Effector memory CD4-positive, alpha-beta T cell (primary cell): ENCODE measurements at regions not wholly inside any gene's neighbourhood (a gene's known extent, or its start where the extent isn't known, plus 50 kb on each side); places are given as distances from the start of the nearest gene placed in this dataset.

Experiments used
- DNase-seq, 3 donors: peaks; one replicate each; pipeline ENCODE4 v3.0.0-alpha.2; 2020
- H3K27ac ChIP-seq: 2 replicates; pipeline ENCODE4 v1.7.0; 2013; ENCODE audit warnings: mild to moderate bottlenecking, low read length, moderate library complexity; ENCODE audit not compliant: insufficient read depth, poor library complexity, severe bottlenecking
- H3K27me3 ChIP-seq: replicated peaks from 2 replicates; pipeline ENCODE4 v1.7.0; 2013; ENCODE audit warnings: mild to moderate bottlenecking, low read length; ENCODE audit not compliant: insufficient read depth, control insufficient read depth, poor library complexity, severe bottlenecking
- H3K36me3 ChIP-seq: 2 replicates; pipeline ENCODE4 v1.7.0; 2013; ENCODE audit warnings: mild to moderate bottlenecking, low read length, moderate library complexity; ENCODE audit not compliant: control insufficient read depth, insufficient read depth
- H3K4me1 ChIP-seq: 2 replicates; pipeline ENCODE4 v1.7.0; 2013; ENCODE audit warnings: low read length, mild to moderate bottlenecking; ENCODE audit not compliant: control insufficient read depth, insufficient read depth, poor library complexity, severe bottlenecking
- H3K4me3 ChIP-seq: 2 replicates; pipeline ENCODE4 v1.7.0; 2013; ENCODE audit warnings: low read length, low read depth, mild to moderate bottlenecking; ENCODE audit not compliant: insufficient read depth, poor library complexity, severe bottlenecking
- H3K9me3 ChIP-seq: 2 replicates; pipeline ENCODE4 v1.7.0; 2013; ENCODE audit warnings: mild to moderate bottlenecking, low read length, moderate library complexity; ENCODE audit not compliant: control insufficient read depth

DNA sequence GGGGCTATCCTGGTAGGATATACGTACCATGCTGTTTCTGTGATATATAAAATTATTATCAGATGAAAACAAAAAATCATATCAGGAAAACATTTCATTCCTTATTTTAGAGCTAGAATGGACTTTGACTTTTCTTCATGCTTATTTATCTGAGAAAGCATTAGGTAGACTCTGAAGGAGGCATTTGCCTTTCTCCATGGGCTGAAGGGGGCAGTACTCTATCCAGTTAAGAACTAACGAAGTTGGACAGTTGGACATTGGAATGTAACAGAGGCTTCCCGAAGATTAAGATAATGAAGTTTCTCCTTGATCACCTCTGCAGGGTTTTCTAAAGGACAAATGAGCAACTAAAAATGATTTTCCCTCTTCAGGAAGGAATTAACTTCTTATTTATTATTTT, 233.9 kb downstream of the SAMD5 start:
- Histone ChIP-seq H3K9me3 (no peaks in the 10 kb centered on the region), H3K27ac (no peak overlapping the region), H3K36me3 (no peaks in the 10 kb centered on the region), H3K4me1 (no peaks in the 10 kb centered on the region), H3K27me3 (no peaks in the 10 kb centered on the region), H3K4me3 (no peak overlapping the region)
- DNase-seq = no peak

DNA sequence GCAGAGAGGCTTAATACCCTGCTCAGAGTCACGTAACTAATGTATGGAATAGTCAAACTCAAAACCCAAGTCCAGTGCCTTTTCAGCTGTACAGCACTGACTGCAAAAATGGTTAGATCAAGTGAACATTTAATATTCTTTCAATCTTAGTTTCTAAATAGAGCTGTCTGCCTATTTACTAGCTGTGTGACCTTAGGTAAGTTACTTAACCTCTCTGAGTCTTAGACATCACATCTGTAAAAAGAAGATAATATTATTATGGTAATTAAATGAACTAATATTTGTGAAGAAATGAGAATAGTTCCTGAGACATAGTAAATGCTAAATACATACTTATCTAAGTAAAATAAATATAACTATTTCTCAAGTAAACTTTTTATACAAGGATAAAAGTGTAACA, 235.5 kb downstream of the SAMD5 start:
- no peaks in the 10 kb centered on the region for H3K9me3 ChIP-seq
- H3K27me3 ChIP-seq = no peaks in the 10 kb centered on the region
- H3K36me3 ChIP-seq = no peaks in the 10 kb centered on the region
- H3K4me3 ChIP-seq = no peak overlapping the region
- DNase-seq = no peak
- no peaks in the 10 kb centered on the region for H3K4me1 ChIP-seq
- no peak overlapping the region for H3K27ac ChIP-seq

DNA sequence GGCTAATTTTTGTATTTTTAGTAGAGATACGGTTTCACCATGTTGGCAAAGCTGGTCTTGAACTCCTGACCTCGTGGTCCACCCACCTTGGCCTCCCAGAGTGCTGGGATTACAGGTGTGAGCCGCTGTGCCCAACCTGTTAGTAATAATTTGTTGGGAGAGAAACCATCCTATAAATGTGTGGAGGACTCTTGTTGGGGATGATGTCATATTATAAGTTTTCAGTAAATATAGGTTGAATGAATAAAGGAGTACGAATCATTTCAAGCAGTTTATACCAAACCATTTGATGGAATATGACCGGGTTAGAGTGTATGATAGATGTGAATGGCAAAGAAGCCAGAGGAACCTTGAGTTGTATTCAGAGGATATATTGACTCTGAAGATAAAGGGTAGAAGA, 240.8 kb downstream of the SAMD5 start:
- no peak overlapping the region for H3K27ac ChIP-seq
- no peak overlapping the region for H3K4me3 ChIP-seq
- no peak for DNase-seq
- H3K27me3 ChIP-seq = no peaks in the 10 kb centered on the region
- H3K9me3 ChIP-seq = no peaks in the 10 kb centered on the region
- no peaks in the 10 kb centered on the region for H3K4me1 ChIP-seq
- H3K36me3 ChIP-seq = no peaks in the 10 kb centered on the region

DNA sequence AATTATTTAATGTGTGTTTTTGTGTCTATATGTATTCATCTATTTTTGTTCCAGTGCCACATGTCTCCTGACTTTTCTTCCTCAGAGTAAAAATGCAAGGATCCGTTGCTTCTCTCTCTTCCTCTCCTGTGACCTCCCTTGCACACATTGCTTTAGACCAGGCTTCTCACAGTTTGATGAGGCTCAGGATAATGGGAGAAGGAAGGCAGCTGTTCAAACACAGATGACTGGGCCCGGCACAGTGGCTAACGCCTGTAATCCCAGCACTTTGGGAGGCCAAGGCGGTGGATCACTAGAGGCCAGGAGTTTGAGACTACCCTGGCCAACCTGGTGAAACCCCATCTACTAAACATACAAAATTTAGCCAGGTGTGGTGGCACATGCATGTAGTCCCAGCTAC, 241.9 kb downstream of the SAMD5 start:
- Histone ChIP-seq H3K27ac (no peak overlapping the region), H3K27me3 (no peaks in the 10 kb centered on the region), H3K9me3 (no peaks in the 10 kb centered on the region), H3K36me3 (no peaks in the 10 kb centered on the region), H3K4me3 (no peak overlapping the region), H3K4me1 (no peaks in the 10 kb centered on the region)
- no peak for DNase-seq

DNA sequence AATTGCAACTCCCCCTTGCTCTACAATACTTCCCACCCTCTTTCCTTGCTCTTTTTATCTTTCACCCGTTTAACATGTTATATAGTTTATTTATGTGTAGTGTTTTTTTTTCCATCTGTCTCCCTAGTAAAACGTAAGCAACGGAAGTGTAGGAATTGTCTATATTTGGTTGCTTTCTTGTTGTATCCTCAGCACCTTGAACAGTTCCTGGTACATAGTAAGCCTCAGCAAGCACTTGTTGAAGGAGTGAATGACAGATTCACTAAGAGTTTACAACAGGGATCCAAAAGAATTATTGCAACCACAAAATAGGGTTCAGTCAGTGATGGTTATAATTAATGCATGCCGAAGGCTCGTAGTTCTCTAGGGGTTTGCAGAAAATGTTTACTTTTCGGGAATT, 242.7 kb downstream of the SAMD5 start:
- H3K36me3 ChIP-seq = no peaks in the 10 kb centered on the region
- no peaks in the 10 kb centered on the region for H3K9me3 ChIP-seq
- DNase-seq = no peak
- no peak overlapping the region for H3K4me3 ChIP-seq
- H3K27ac ChIP-seq = no peak overlapping the region
- no peaks in the 10 kb centered on the region for H3K4me1 ChIP-seq
- H3K27me3 ChIP-seq = no peaks in the 10 kb centered on the region

DNA sequence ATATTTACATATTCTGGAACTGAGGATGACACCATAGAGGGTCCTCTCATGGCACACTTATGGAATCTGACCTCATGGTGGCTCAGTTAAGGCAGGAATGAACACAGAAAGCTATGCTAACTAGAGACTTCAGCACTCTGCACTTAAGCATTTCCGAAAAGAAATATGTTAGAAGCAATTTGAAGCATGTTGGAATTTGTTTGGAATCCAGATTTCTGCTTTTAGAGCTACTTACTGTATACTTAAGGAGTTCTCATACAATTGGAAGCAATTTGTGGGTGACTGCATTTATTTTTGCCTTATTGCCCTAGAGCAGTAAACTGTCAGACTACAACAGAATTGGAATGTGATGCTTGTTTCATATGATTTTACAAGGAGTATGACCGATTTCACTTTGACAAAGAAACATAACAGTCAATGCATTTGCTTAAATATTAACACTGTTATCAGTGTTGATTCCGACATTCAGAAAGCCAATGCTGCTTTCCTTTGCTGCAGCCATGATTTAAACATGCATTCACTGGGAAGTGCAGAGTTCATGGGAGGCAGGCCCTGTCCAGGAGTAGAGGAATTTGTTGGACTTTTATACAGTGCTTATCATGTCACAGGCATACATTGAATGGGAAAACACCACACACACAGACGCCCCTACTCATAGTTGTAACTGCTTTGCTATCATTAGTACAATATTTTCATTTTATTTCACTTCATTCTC, 244.4 kb downstream of the SAMD5 start:
- no peaks in the 10 kb centered on the region for H3K36me3 ChIP-seq
- no peak overlapping the region for H3K4me3 ChIP-seq
- no peak overlapping the region for H3K27ac ChIP-seq
- no peaks in the 10 kb centered on the region for H3K4me1 ChIP-seq
- no peaks in the 10 kb centered on the region for H3K9me3 ChIP-seq
- no peaks in the 10 kb centered on the region for H3K27me3 ChIP-seq
- no peak for DNase-seq

DNA sequence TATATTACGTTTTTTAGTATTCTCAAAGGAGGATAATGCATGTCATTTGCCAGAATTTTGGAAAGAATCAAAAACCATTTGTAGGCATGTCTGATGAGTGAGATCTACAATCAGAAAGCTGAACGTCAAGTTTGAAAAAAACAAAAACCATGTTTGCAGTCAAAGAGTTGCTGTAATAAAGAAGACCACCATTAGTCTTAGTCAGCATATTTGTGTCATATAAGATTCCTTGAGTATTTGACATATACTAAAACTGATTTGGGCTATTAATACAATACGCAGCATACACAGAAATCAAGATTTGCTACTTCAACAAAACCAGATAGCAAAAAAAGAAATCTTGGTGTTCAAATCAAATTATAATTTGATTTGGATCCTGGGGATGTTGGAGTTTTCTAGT, 247.5 kb downstream of the SAMD5 start:
- no peaks in the 10 kb centered on the region for H3K4me1 ChIP-seq
- no peak overlapping the region for H3K4me3 ChIP-seq
- H3K36me3 ChIP-seq = no peaks in the 10 kb centered on the region
- no peaks in the 10 kb centered on the region for H3K9me3 ChIP-seq
- no peaks in the 10 kb centered on the region for H3K27me3 ChIP-seq
- no peak overlapping the region for H3K27ac ChIP-seq
- DNase-seq = no peak

DNA sequence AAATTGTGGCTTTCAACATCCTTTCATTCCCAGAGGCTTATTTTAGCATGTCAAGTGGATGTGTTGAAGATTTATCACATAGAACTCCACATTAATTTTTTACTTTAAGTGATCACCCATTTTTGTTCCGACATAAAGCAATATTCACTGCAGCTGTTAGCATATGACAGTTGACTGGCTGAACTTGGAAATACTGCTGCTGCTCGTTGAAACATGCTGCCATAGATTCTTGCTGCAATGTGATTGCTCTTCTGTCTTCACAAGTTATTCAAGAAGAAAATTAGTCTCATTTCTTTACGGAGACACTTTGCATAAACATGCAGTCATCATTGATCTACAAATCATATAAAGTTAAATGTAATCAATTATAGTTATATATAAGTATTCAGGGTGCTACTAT, 248.4 kb downstream of the SAMD5 start:
- Histone ChIP-seq H3K27me3 (no peaks in the 10 kb centered on the region), H3K4me3 (no peak overlapping the region), H3K4me1 (no peaks in the 10 kb centered on the region), H3K9me3 (no peaks in the 10 kb centered on the region), H3K36me3 (no peaks in the 10 kb centered on the region), H3K27ac (no peak overlapping the region)
- no peak for DNase-seq

DNA sequence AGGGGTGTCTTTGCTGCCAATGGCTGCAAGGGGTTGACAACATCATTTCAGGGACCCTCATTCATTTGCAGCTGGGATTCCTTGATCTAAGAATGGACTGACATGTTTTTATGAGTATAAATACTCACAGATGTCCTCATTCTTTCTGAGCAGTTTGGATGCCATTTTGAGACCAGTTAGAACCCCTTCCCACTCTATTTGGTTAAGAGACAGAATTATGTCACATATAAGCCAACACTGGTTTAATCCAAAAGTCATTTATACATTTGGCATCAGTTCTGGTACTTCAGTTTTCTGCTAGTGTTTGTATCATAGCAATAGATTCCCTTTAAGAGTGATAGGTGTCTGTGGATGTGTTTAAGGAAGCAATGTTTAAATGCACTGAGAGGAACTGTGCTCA, 248.8 kb downstream of the SAMD5 start:
- DNase-seq = no peak
- Histone ChIP-seq H3K9me3 (no peaks in the 10 kb centered on the region), H3K4me1 (no peaks in the 10 kb centered on the region), H3K4me3 (no peak overlapping the region), H3K36me3 (no peaks in the 10 kb centered on the region), H3K27ac (no peak overlapping the region), H3K27me3 (no peaks in the 10 kb centered on the region)

DNA sequence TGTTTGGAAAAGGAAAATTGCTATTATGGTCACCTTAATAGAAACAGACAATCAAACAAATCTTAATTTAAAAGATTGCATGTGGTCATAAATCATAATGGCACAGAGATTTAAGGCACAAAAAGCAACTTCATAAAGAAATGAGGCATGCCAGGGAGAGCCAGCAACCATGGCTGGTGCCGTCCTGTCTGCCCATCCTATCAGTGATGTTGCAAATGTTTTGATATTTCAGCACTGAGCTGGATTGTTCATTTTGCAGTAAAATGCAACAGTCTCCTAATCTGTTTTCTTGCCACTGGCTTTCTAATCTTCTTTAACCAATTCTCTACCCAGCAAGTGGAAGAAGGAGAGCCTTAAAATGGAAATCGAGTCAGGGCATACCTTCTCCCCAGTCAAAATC, 249.8 kb downstream of the SAMD5 start:
- Histone ChIP-seq H3K27ac (no peak overlapping the region), H3K4me3 (no peak overlapping the region), H3K36me3 (no peaks in the 10 kb centered on the region), H3K9me3 (no peaks in the 10 kb centered on the region), H3K4me1 (no peaks in the 10 kb centered on the region), H3K27me3 (no peaks in the 10 kb centered on the region)
- DNase-seq = no peak
